ENCODE measurements at regions not wholly inside any gene's neighbourhood (a gene's known extent, or its start where the extent isn't known, plus 50 kb on each side); places are given as distances from the start of the nearest gene placed in this dataset.

GRCh38 chr1:233512538-233512937, 101.4 kb upstream of the KCNK1 start:
- H3K36me3 ChIP-seq (ENCODE audit: insufficient read depth, low read length), result no peaks in the 10 kb centered on the region
- TF ChIP-seq, protein P1, sequence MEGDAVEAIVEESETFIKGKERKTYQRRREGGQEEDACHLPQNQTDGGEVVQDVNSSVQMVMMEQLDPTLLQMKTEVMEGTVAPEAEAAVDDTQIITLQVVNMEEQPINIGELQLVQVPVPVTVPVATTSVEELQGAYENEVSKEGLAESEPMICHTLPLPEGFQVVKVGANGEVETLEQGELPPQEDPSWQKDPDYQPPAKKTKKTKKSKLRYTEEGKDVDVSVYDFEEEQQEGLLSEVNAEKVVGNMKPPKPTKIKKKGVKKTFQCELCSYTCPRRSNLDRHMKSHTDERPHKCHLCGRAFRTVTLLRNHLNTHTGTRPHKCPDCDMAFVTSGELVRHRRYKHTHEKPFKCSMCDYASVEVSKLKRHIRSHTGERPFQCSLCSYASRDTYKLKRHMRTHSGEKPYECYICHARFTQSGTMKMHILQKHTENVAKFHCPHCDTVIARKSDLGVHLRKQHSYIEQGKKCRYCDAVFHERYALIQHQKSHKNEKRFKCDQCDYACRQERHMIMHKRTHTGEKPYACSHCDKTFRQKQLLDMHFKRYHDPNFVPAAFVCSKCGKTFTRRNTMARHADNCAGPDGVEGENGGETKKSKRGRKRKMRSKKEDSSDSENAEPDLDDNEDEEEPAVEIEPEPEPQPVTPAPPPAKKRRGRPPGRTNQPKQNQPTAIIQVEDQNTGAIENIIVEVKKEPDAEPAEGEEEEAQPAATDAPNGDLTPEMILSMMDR (IDR thresholded peaks at IDR 0.05), result no peak
- no peak for ATAC-seq (ENCODE audit: poor library complexity)
- H3K27ac Mint-ChIP-seq, result no peak overlapping the region
- H3K9me3 Mint-ChIP-seq, result no peaks in the 10 kb centered on the region
- ChIA-PET CTCF (no interaction called here), POLR2A (no interaction called here)
- no peak overlapping the region for H3K4me3 ChIP-seq (ENCODE audit: low read length)
- no peaks in the 10 kb centered on the region for H3K27me3 ChIP-seq (ENCODE audit: control insufficient read depth in 1 of 2, insufficient read depth in 2 of 2, low read length in 2 of 2)
- H3K27me3 Mint-ChIP-seq, result peaks cover 7% of the 10 kb centered on the region
- H3K4me1 Mint-ChIP-seq (ENCODE audit: low read depth), result no peaks in the 10 kb centered on the region
- no peak overlapping the region for H3K4me3 Mint-ChIP-seq
- no peak for DNase-seq
- H3K27ac ChIP-seq (ENCODE audit: low read depth in 1 of 2, low read length in 2 of 2), result no peak overlapping the region
- H3K36me3 Mint-ChIP-seq (ENCODE audit: low read depth), result no peaks in the 10 kb centered on the region
- no peaks in the 10 kb centered on the region for H3K4me1 ChIP-seq (ENCODE audit: insufficient read depth, low read length)
- peaks cover 0 to 18% of the 10 kb centered on the region in 2 experiments for H3K9me3 ChIP-seq (ENCODE audit: control insufficient read depth in 1 of 2, insufficient read depth in 1 of 2, low read length in 2 of 2)
- intact Hi-C loops (cut with DNase I, micrococcal nuclease), result no loop called here

GRCh38 chr1:233513431-233513830, 100.5 kb upstream of the KCNK1 start:
- Histone ChIP-seq H3K4me1 (ENCODE audit: insufficient read depth, low read length) (no peaks in the 10 kb centered on the region), H3K27ac (ENCODE audit: low read depth in 1 of 2, low read length in 2 of 2) (no peak overlapping the region), H3K4me3 (ENCODE audit: low read length) (no peak overlapping the region), H3K36me3 (ENCODE audit: insufficient read depth, low read length) (no peaks in the 10 kb centered on the region), H3K27me3 (ENCODE audit: control insufficient read depth in 1 of 2, insufficient read depth in 2 of 2, low read length in 2 of 2) (no peaks in the 10 kb centered on the region), H3K9me3 (ENCODE audit: control insufficient read depth in 1 of 2, insufficient read depth in 1 of 2, low read length in 2 of 2) (peaks cover 0 to 18% of the 10 kb centered on the region in 2 experiments)
- POLR2A ChIA-PET, result no interaction called here
- H3K4me3 Mint-ChIP-seq, result no peak overlapping the region
- H3K9me3 Mint-ChIP-seq, result no peaks in the 10 kb centered on the region
- H3K4me1 Mint-ChIP-seq (ENCODE audit: low read depth), result no peaks in the 10 kb centered on the region
- CTCF ChIA-PET, result no interaction called here
- no peaks in the 10 kb centered on the region for H3K36me3 Mint-ChIP-seq (ENCODE audit: low read depth)
- peaks cover 7% of the 10 kb centered on the region for H3K27me3 Mint-ChIP-seq
- intact Hi-C loops (cut with DNase I, micrococcal nuclease), result no loop called here
- H3K27ac Mint-ChIP-seq, result no peak overlapping the region
- no peak for DNase-seq
- TF ChIP-seq, protein P1 (IDR thresholded peaks at IDR 0.05), result no peak
- no peak for ATAC-seq (ENCODE audit: poor library complexity)

- Mint-ChIP-seq H3K36me3 (ENCODE audit: low read depth) (no peaks in the 10 kb centered on the region), H3K4me3 (no peak overlapping the region)
Measured at GRCh38 chr1:233514946-233515391, 98.9 kb upstream of the KCNK1 start.

More at GRCh38 chr1:233514946-233515391, 98.9 kb upstream of the KCNK1 start:
- DNase-seq (no peak), ATAC-seq (ENCODE audit: poor library complexity) (no peak)
- Histone ChIP-seq H3K9me3 (ENCODE audit: control insufficient read depth in 1 of 2, insufficient read depth in 1 of 2, low read length in 2 of 2) (peaks cover 0 to 18% of the 10 kb centered on the region in 2 experiments), H3K27ac (ENCODE audit: low read depth in 1 of 2, low read length in 2 of 2) (no peak overlapping the region), H3K4me1 (ENCODE audit: insufficient read depth, low read length) (no peaks in the 10 kb centered on the region), H3K4me3 (ENCODE audit: low read length) (no peak overlapping the region), H3K27me3 (ENCODE audit: control insufficient read depth in 1 of 2, insufficient read depth in 2 of 2, low read length in 2 of 2) (no peaks in the 10 kb centered on the region), H3K36me3 (ENCODE audit: insufficient read depth, low read length) (no peaks in the 10 kb centered on the region)
- H3K4me1 Mint-ChIP-seq (ENCODE audit: low read depth), result no peaks in the 10 kb centered on the region
- H3K27ac Mint-ChIP-seq, result no peak overlapping the region
- CTCF ChIA-PET, result no interaction called here
- POLR2A ChIA-PET, result no interaction called here
- TF ChIP-seq, protein P1 (IDR thresholded peaks at IDR 0.05), result no peak
- intact Hi-C loops (cut with DNase I, micrococcal nuclease), result no loop called here
- peaks cover 2% of the 10 kb centered on the region for H3K9me3 Mint-ChIP-seq
- peaks cover 7% of the 10 kb centered on the region for H3K27me3 Mint-ChIP-seq
